ENCODE measurements at regions not wholly inside any gene's neighbourhood (a gene's known extent, or its start where the extent isn't known, plus 50 kb on each side); places are given as distances from the start of the nearest gene placed in this dataset.

- TF ChIP-seq POLR2AphosphoS5 (IDR thresholded peaks at IDR 0.05), result no peak
- TF ChIP-seq CTCF (IDR thresholded peaks at IDR 0.05), result no peak
These were observed 78.7 kb downstream of the FZD10 start for GRCh38 chr12:130240831-130241590.

All from breast epithelium (tissue), 3 donors.